ENCODE measurements at regions not wholly inside any gene's neighbourhood (a gene's known extent, or its start where the extent isn't known, plus 50 kb on each side); places are given as distances from the start of the nearest gene placed in this dataset.

GRCh38 chr4:136000246-136000645, 1532.0 kb downstream of the PCDH18 start:
- TF ChIP-seq CTCF (IDR thresholded peaks at IDR 0.05; ENCODE audit: low read depth, low read length, poor library complexity, severe bottlenecking) (no peak), EZH2phosphoT487 (IDR thresholded peaks at IDR 0.05; ENCODE audit: borderline replicate concordance, low read length) (no peak)
